ENCODE measurements at regions not wholly inside any gene's neighbourhood (a gene's known extent, or its start where the extent isn't known, plus 50 kb on each side); places are given as distances from the start of the nearest gene placed in this dataset.
A peak's percentile ranks its signal among the peaks of the same experiment; 100 is the strongest.

DNA sequence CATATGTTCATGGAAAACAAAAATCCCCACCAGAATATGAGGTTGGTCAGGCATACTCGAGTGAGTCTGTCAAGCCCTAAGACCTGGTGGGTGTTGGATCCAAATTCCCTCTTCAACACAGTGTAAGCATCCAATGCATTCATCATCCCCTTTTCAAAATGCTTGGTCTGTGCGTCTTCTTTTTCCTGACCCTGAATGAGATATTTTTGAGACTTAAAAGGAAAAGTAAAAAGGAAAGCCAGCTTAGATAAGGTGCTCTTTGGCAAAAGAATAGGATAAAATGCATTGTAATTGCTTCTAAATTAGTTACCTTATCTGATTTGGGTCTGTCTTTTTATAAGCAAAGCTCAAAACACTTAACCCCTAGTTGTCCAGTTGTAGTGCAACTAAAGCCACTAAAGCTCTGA lies 331.5 kb downstream of the PTEN start:
- no peak for DNase-seq

DNA sequence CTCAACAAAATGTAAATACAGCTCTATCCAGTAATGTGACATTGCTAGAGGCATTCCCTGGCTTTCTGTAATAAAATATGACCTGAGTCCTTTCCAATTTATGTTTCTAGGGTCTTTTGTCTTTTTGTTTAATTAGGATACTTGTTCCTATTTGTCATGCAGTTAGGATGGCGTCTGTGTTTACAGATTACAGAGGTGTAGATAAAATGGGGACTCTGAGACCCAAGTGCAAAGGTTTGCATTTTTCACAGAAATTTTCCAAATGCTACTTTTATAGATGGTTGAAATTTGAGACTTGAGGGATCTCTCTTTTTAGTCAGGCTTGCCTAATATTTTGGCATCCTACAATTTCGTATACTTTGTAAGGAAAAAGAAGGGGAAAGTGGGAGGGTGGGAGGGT lies 332.4 kb downstream of the PTEN start:
- intact Hi-C loops (cut with micrococcal nuclease), result no loop called here
- DNase-seq, result no peak
- Histone ChIP-seq H3K4me1 (peaks cover 23% of the 10 kb centered on the region), H3K27me3 (ENCODE audit: low read depth) (no peaks in the 10 kb centered on the region), H3K9me3 (replicated peaks) (no peaks in the 10 kb centered on the region), H3K27ac (replicated peaks) (peak overlapping the region; percentile 28), H3K36me3 (no peaks in the 10 kb centered on the region), H3K4me3 (no peak overlapping the region)
- TF ChIP-seq, protein P1, sequence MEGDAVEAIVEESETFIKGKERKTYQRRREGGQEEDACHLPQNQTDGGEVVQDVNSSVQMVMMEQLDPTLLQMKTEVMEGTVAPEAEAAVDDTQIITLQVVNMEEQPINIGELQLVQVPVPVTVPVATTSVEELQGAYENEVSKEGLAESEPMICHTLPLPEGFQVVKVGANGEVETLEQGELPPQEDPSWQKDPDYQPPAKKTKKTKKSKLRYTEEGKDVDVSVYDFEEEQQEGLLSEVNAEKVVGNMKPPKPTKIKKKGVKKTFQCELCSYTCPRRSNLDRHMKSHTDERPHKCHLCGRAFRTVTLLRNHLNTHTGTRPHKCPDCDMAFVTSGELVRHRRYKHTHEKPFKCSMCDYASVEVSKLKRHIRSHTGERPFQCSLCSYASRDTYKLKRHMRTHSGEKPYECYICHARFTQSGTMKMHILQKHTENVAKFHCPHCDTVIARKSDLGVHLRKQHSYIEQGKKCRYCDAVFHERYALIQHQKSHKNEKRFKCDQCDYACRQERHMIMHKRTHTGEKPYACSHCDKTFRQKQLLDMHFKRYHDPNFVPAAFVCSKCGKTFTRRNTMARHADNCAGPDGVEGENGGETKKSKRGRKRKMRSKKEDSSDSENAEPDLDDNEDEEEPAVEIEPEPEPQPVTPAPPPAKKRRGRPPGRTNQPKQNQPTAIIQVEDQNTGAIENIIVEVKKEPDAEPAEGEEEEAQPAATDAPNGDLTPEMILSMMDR (IDR thresholded peaks at IDR 0.05; ENCODE audit: borderline replicate concordance), result no peak

More for the DNA sequence above, 331.5 kb downstream of the PTEN start:
- Histone ChIP-seq H3K27me3 (ENCODE audit: low read depth) (no peaks in the 10 kb centered on the region), H3K9me3 (replicated peaks) (no peaks in the 10 kb centered on the region), H3K4me1 (peaks cover 23% of the 10 kb centered on the region), H3K36me3 (no peaks in the 10 kb centered on the region), H3K27ac (replicated peaks) (peak overlapping the region; percentile 28), H3K4me3 (no peak overlapping the region)
- intact Hi-C loops (cut with micrococcal nuclease), result no loop called here
- TF ChIP-seq, protein P1 (IDR thresholded peaks at IDR 0.05; ENCODE audit: borderline replicate concordance), result no peak

DNA sequence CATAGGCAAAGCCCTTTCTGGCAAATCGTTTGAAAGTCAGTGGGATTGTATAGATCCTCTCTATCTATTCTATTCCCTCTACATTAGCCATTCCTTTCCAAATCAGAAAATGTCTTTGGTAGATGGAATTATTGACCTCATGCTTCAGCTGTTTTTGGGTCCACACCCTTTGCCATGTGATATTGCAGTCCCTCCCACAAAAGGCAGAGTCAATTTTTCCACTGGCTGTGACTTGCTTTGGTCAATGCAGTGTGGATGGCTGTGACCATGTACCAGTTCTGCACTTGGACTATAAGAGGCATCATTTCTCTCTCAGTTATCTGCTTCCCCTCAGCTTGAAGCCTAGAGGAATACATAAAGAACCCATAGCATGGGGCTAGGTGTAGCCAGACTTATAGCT lies 332.9 kb downstream of the PTEN start:
- intact Hi-C loops (cut with micrococcal nuclease), result no loop called here
- DNase-seq, result no peak
- TF ChIP-seq, protein P1 (IDR thresholded peaks at IDR 0.05; ENCODE audit: borderline replicate concordance), result no peak
- Histone ChIP-seq H3K36me3 (no peaks in the 10 kb centered on the region), H3K27ac (replicated peaks) (no peak overlapping the region), H3K4me1 (peaks cover 23% of the 10 kb centered on the region), H3K27me3 (ENCODE audit: low read depth) (no peaks in the 10 kb centered on the region), H3K4me3 (no peak overlapping the region), H3K9me3 (replicated peaks) (no peaks in the 10 kb centered on the region)

DNA sequence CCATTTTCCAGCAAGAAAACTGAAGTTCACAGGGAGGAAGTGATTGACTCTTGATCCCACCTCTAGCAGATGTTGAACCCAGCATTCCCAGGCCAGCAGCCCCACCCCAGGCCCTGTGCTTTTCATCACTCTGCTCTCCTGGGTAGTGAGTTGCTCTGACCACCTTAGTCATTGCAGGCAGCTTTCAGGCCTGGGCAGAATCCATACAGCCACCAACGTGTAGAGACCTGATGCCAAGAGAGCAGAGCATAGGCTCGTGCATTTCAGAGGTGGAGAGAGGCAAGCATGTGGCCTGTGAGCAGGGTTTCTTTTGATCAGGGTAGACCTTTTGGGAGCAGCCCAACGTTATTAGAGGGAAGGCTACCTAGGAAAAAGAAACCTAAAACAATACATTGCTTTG lies 334.6 kb downstream of the PTEN start:
- Histone ChIP-seq H3K36me3 (no peaks in the 10 kb centered on the region), H3K4me3 (no peak overlapping the region), H3K4me1 (peaks cover 23% of the 10 kb centered on the region), H3K9me3 (replicated peaks) (no peaks in the 10 kb centered on the region), H3K27me3 (ENCODE audit: low read depth) (no peaks in the 10 kb centered on the region), H3K27ac (replicated peaks) (no peak overlapping the region)
- DNase-seq, result no peak
- intact Hi-C loops (cut with micrococcal nuclease), result no loop called here
- TF ChIP-seq, protein P1 (IDR thresholded peaks at IDR 0.05; ENCODE audit: borderline replicate concordance), result no peak

DNA sequence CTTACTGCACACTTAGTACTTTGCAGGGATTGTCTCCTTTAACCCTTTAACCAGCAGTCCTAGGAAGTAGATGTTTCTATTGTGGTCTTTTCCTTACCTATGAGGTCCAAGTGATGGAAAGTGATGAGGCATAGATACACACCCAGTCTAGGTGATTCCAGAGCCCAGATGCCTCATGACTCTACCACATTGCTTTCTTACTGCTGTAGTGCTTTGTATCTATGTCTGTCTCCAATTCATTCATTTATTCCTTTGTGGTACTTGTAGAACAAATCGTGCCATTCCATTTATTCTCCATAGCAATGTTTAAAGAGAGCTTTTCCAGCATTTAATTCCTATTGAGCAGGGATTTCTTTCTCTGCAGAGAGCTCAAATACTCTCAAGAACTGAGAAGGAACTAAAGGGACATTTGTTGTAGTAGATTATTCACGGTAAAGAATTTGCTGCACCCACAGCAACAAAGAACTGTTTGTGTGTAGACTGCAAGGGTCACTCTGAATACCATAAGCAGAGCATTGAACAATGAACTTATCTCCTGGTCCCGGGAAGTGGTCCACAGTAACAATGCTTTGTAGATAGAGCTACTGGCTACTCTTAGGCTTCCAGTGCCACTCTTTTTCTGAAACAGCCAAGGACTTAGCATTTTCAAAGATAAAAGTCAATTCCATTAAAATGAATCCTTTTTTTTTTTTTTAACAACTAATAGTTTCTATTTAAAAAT lies 337.0 kb downstream of the PTEN start:
- no peaks in the 10 kb centered on the region for H3K27me3 ChIP-seq (ENCODE audit: low read depth)

More for the DNA sequence above, 337.0 kb downstream of the PTEN start:
- no peaks in the 10 kb centered on the region for H3K9me3 ChIP-seq (replicated peaks)
- no peak overlapping the region for H3K27ac ChIP-seq (replicated peaks)
- no peak overlapping the region for H3K4me3 ChIP-seq
- DNase-seq, result no peak
- intact Hi-C loops (cut with micrococcal nuclease), result no loop called here
- peaks cover 10% of the 10 kb centered on the region for H3K4me1 ChIP-seq
- H3K36me3 ChIP-seq, result no peaks in the 10 kb centered on the region
- TF ChIP-seq, protein P1 (IDR thresholded peaks at IDR 0.05; ENCODE audit: borderline replicate concordance), result no peak
